GM12864 (cell line): ENCODE measurements at regions not wholly inside any gene's neighbourhood (a gene's known extent, or its start where the extent isn't known, plus 50 kb on each side); places are given as distances from the start of the nearest gene placed in this dataset.

ENCODE experiments used
- DNase-seq: peaks from one replicate; pipeline ENCODE4 v3.0.0-alpha.2; 2011; ENCODE audit warnings: low read depth
- H3K4me3 ChIP-seq: 2 replicates; pipeline ENCODE4 v1.5.1; 2011; ENCODE audit warnings: mild to moderate bottlenecking, low read depth, low read length, control low read depth
- TF ChIP-seq, protein P1 (sequence below): IDR thresholded peaks from 2 replicates; pipeline ENCODE4 v1.5.1; 2011; ENCODE audit warnings: low read depth, mild to moderate bottlenecking, moderate library complexity, low read length, control low read depth, inconsistent platforms; ENCODE audit errors: missing control alignments

- DNase-seq: no peak
- H3K4me3 ChIP-seq: no peak overlapping the region
- TF ChIP-seq, protein P1, sequence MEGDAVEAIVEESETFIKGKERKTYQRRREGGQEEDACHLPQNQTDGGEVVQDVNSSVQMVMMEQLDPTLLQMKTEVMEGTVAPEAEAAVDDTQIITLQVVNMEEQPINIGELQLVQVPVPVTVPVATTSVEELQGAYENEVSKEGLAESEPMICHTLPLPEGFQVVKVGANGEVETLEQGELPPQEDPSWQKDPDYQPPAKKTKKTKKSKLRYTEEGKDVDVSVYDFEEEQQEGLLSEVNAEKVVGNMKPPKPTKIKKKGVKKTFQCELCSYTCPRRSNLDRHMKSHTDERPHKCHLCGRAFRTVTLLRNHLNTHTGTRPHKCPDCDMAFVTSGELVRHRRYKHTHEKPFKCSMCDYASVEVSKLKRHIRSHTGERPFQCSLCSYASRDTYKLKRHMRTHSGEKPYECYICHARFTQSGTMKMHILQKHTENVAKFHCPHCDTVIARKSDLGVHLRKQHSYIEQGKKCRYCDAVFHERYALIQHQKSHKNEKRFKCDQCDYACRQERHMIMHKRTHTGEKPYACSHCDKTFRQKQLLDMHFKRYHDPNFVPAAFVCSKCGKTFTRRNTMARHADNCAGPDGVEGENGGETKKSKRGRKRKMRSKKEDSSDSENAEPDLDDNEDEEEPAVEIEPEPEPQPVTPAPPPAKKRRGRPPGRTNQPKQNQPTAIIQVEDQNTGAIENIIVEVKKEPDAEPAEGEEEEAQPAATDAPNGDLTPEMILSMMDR: no peak
Measured at GRCh38 chr17:71329310-71330098, 791.3 kb upstream of the SOX9 start.

GRCh38 chr17:71330099-71330375 lies 790.8 kb upstream of the SOX9 start:
- no peak overlapping the region for H3K4me3 ChIP-seq
- no peak for DNase-seq
- TF ChIP-seq, protein P1: no peak

GRCh38 chr17:71331754-71332325 lies 789.0 kb upstream of the SOX9 start:
- H3K4me3 ChIP-seq: no peak overlapping the region
- no peak for DNase-seq
- TF ChIP-seq, protein P1: no peak

GRCh38 chr17:71334048-71334751 lies 786.6 kb upstream of the SOX9 start:
- no peak overlapping the region for H3K4me3 ChIP-seq
- TF ChIP-seq, protein P1: no peak
- DNase-seq: no peak

- H3K4me3 ChIP-seq: no peak overlapping the region
- TF ChIP-seq, protein P1: no peak
- DNase-seq: no peak
Measured at GRCh38 chr17:71335212-71335611, 785.6 kb upstream of the SOX9 start.

DNA sequence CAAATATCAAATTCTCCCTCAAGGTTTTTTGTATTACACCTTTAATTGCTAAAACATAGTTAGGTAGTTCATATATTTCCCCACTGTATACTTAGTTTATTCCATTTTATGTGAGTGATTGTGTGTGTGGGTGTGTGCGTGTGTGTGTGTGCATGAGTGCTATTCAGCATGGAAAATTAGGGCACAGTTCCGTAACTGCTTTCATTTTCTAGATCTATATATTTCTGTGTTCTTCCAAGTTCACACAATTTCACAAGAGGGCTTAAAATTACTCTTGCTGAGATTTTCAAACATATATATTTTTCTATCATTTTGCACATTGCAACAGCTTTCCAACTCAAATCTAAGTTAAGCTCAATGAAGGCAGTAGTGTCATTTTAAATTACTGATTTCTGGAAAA lies 782.9 kb upstream of the SOX9 start:
- H3K4me3 ChIP-seq: no peak overlapping the region

More for the DNA sequence above, 782.9 kb upstream of the SOX9 start:
- no peak for DNase-seq
- TF ChIP-seq, protein P1: no peak
